Tibial nerve (tissue), 4 donors: ENCODE measurements at regions not wholly inside any gene's neighbourhood (a gene's known extent, or its start where the extent isn't known, plus 50 kb on each side); places are given as distances from the start of the nearest gene placed in this dataset.

ENCODE experiments used
- DNase-seq, 2 donors: peaks; one replicate each; pipeline ENCODE4 v3.0.0-alpha.2; 2019; ENCODE audit warnings: low spot score in 2 of 2
- H3K27ac ChIP-seq, 4 donors: fragments of 200-600 bp; sonication (generic) in 3 of 4; one replicate each; pipeline ENCODE4 v1.5.1; 2017 to 2019; ENCODE audit warnings: mild to moderate bottlenecking in 1 of 4
- H3K27me3 ChIP-seq, 2 donors: fragments of 200-600 bp; sonication (generic) in 1 of 2; one replicate each; pipeline versions ENCODE4 v1.5.1 to v1.6.0; 2017 to 2019
- H3K36me3 ChIP-seq, 3 donors: fragments of 200-600 bp; sonication (generic); one replicate each; pipeline ENCODE4 v1.5.1; 2018 to 2019
- H3K4me1 ChIP-seq, 4 donors: fragments of 200-600 bp; sonication (generic) in 3 of 4; one replicate each; pipeline ENCODE4 v1.5.1; 2017 to 2019
- H3K4me3 ChIP-seq, 4 donors: fragments of 200-600 bp; sonication (generic) in 3 of 4; one replicate each; pipeline ENCODE4 v1.5.1; 2017 to 2019; ENCODE audit warnings: mild to moderate bottlenecking in 1 of 4, moderate library complexity in 1 of 4
- H3K9me3 ChIP-seq, 4 donors: fragments of 200-600 bp; sonication (generic) in 3 of 4; one replicate each; pipeline ENCODE4 v1.5.1; 2017 to 2019
- EP300 ChIP-seq, 2 donors: sonication (generic); formaldehyde crosslinking; IDR thresholded peaks; one replicate each; pipeline ENCODE4 v1.6.1; 2017; ENCODE audit warnings: antibody characterized with exemption in 2 of 2, mild to moderate bottlenecking in 1 of 2
- POLR2A ChIP-seq, 2 donors: fragments of 450-650 bp; IDR thresholded peaks; one replicate each; pipeline ENCODE4 v1.6.1; 2017; ENCODE audit warnings: antibody characterized with exemption in 2 of 2, mild to moderate bottlenecking in 2 of 2, moderate library complexity in 2 of 2
- WGBS, 2 donors: methylation state at CpG; one replicate each; pipeline ENCODE4 v1.1.5; 2018; 5-methylcytosine and 5-hydroxymethylcytosine counted together
- TF ChIP-seq, protein P1 (sequence below), 5 experiments: fragments of 200-600 bp in 3 of 5; fragments of 450-650 bp in 2 of 5; sonication (generic) in 3 of 5; IDR thresholded peaks; one replicate each; pipeline ENCODE4 v1.5.1; 2016 to 2019; ENCODE audit warnings: antibody characterized with exemption in 5 of 5, mild to moderate bottlenecking in 3 of 5, moderate library complexity in 2 of 5

DNA sequence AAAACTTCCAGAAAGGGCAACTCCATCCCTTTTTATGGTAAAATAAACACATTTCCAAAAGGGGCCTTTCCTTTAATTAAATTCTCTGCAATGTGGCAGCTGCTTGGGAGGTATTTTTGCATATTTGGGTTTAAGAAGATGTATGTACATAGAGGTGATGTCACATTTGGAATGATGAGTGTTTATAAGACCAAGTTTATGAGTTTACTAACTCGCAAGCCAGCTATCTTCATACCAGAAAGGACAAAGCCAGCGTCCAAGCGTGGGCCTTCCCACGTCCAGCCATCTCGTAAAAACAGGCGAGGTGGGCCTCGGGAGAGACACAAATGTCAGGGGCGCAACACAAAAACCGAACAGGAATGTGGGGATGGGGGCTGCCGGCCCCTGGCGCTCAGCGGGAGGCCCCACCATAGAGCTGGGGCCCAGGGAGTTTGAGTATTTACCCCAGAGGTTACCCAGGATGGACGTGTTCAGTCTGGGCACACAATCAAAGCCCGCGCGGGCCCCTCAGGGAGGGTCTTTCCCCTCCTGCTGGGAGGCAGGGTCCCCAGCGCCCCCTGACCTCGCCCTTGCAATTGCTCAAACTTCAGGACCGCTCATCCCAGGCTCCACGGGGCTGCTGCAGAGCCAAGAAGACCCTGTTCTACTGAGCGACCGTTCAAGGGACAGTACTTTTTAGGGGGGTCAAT is 137.3 kb downstream of the TWIST2 start:
- no peaks in the 10 kb centered on the region for H3K36me3 ChIP-seq
- no peaks in the 10 kb centered on the region for H3K4me1 ChIP-seq
- DNase-seq: no peak
- H3K9me3 ChIP-seq: no peaks in the 10 kb centered on the region
- TF ChIP-seq EP300 (IDR thresholded peaks at IDR 0.05): no peak
- TF ChIP-seq POLR2A (IDR thresholded peaks at IDR 0.05): no peak
- TF ChIP-seq, protein P1, sequence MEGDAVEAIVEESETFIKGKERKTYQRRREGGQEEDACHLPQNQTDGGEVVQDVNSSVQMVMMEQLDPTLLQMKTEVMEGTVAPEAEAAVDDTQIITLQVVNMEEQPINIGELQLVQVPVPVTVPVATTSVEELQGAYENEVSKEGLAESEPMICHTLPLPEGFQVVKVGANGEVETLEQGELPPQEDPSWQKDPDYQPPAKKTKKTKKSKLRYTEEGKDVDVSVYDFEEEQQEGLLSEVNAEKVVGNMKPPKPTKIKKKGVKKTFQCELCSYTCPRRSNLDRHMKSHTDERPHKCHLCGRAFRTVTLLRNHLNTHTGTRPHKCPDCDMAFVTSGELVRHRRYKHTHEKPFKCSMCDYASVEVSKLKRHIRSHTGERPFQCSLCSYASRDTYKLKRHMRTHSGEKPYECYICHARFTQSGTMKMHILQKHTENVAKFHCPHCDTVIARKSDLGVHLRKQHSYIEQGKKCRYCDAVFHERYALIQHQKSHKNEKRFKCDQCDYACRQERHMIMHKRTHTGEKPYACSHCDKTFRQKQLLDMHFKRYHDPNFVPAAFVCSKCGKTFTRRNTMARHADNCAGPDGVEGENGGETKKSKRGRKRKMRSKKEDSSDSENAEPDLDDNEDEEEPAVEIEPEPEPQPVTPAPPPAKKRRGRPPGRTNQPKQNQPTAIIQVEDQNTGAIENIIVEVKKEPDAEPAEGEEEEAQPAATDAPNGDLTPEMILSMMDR (IDR thresholded peaks at IDR 0.05): no peak
- H3K27me3 ChIP-seq: no peaks in the 10 kb centered on the region
- no peak overlapping the region for H3K4me3 ChIP-seq
- WGBS, 2 donors: 72 to 82% methylated on average over 22 of the region's 22 CpGs
- H3K27ac ChIP-seq: no peak overlapping the region

GRCh38 chr2:238985931-238986446 is 138.1 kb downstream of the TWIST2 start:
- Histone ChIP-seq H3K9me3 (no peaks in the 10 kb centered on the region), H3K27me3 (no peaks in the 10 kb centered on the region), H3K4me3 (no peak overlapping the region), H3K27ac (no peak overlapping the region), H3K4me1 (no peaks in the 10 kb centered on the region), H3K36me3 (no peaks in the 10 kb centered on the region)
- DNase-seq: no peak
- WGBS, 2 donors: 73 to 83% methylated on average over 21 to 29 of the region's 30 CpGs
- TF ChIP-seq POLR2A (IDR thresholded peaks at IDR 0.05) (no peak), EP300 (IDR thresholded peaks at IDR 0.05) (no peak)
- TF ChIP-seq, protein P1 (IDR thresholded peaks at IDR 0.05): no peak

DNA sequence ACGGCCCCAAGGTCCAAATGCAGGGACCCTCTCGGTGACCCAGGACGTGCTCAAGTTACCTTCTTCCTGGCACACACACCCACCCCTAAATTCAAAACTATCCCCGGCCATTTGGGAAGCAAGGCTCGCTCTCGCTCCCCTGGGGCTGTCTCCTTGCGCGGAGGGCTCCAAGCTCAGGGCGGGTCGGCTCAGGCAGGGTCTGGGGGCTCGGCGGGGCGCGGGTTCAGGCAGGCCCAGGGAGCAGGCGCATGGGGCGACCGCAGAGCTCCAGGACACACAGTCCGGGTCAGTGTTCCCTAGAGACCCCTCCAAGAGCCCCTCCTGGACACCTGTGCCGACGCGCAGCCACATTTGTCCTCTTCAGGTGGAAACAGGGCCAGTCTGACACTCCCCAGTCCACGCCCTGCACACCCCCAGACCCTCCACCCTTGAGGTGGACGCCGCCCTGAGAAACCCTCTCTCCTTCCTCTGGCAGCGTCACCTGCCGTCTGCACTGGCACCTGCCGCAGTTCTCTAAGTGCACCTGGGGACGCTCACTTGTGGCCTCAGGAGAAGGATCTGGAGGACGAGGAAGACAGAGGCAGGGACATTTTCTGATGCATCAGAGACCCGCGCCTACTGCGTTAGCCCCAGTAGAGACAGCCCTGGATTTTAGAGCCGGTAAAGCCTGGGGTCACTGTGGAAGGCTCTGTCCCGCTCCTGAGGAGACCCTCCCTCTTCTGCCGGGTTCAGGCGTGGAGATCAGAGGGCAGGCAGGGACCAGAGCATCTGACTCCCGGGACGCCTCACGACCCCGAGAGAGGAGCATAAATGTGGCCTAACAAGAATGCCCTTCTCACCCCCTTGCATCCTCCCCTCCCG is 138.8 kb downstream of the TWIST2 start:
- H3K27me3 ChIP-seq: no peaks in the 10 kb centered on the region
- TF ChIP-seq EP300 (IDR thresholded peaks at IDR 0.05) (no peak), POLR2A (IDR thresholded peaks at IDR 0.05) (no peak)
- TF ChIP-seq, protein P1 (IDR thresholded peaks at IDR 0.05): no peak
- H3K4me1 ChIP-seq: no peaks in the 10 kb centered on the region
- no peaks in the 10 kb centered on the region for H3K9me3 ChIP-seq
- H3K36me3 ChIP-seq: no peaks in the 10 kb centered on the region
- WGBS, 2 donors: 82 to 85% methylated on average over 33 to 40 of the region's 41 CpGs
- no peak overlapping the region for H3K27ac ChIP-seq
- DNase-seq: no peak
- no peak overlapping the region for H3K4me3 ChIP-seq

GRCh38 chr2:238987352-238987981 is 139.6 kb downstream of the TWIST2 start:
- no peak for DNase-seq
- no peak overlapping the region for H3K4me3 ChIP-seq
- H3K4me1 ChIP-seq: no peaks in the 10 kb centered on the region
- no peaks in the 10 kb centered on the region for H3K27me3 ChIP-seq
- 70 to 83% methylated on average over 14 of the region's 14 CpGs for WGBS, 2 donors
- TF ChIP-seq, protein P1 (IDR thresholded peaks at IDR 0.05): no peak
- TF ChIP-seq POLR2A (IDR thresholded peaks at IDR 0.05) (no peak), EP300 (IDR thresholded peaks at IDR 0.05) (no peak)
- no peaks in the 10 kb centered on the region for H3K9me3 ChIP-seq
- H3K27ac ChIP-seq: no peak overlapping the region
- no peaks in the 10 kb centered on the region for H3K36me3 ChIP-seq
